SK-N-MC (cell line): ENCODE measurements at regions not wholly inside any gene's neighbourhood (a gene's known extent, or its start where the extent isn't known, plus 50 kb on each side); places are given as distances from the start of the nearest gene placed in this dataset.

ENCODE experiments used
- EZH2 ChIP-seq: fragments of 200-600 bp; sonication (generic); IDR thresholded peaks from one replicate; pipeline ENCODE4 v1.6.1; 2017; ENCODE audit warnings: antibody characterized with exemption
- POLR2AphosphoS5 ChIP-seq: IDR thresholded peaks from 2 replicates; pipeline ENCODE4 v1.6.1; 2012; ENCODE audit warnings: mild to moderate bottlenecking, low read depth, low read length, borderline replicate concordance

GRCh38 chr14:104439625-104440024 lies 139.9 kb upstream of the C14orf180 start:
- no peak for TF ChIP-seq POLR2AphosphoS5
- TF ChIP-seq EZH2: no peak
